ENCODE measurements at regions not wholly inside any gene's neighbourhood (a gene's known extent, or its start where the extent isn't known, plus 50 kb on each side); places are given as distances from the start of the nearest gene placed in this dataset.

DNA sequence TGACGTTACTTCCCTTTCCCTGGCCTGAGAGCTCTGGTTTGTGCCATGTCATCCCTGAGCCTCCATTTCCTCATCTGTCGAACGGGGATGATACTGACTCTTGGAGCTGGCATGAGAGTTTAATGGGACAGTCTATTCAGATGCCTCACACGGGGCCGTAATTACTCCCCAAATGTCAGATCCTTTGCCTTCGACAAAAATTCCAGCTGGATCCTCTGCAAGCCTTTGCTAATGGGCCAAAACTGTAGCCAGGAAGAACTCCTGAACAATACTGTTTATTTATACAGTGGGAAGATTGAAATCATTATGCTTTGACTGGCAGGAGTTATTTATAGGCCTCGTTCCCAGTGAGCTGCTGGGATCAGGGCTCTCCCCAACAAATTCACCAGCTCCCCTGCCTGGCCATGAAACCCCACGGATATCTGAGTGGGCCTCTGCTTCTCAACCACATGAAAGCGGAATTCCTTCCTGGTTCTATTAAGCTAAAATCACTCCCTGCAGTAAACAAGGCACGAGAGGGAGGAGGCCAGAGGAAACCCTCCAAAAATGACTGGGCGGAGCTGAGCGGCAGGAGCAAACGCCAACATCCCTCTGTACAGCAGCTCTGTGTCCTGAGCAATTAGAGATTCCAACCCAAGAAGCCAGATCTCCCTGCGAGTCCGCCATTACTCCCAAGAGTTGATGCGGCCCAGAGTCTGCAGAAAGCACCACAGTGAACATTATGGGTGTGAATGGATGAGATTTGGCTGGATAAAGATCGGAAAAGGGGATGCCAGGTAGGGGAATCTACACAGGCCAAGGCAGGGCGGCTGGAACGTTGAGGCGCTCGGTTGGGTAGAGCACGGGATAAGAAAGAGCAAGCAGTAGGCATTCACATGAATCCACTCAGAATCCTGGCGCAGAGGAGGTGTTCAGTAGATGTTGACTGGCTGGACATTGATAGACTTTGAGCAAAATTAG, 326.1 kb downstream of the BCL11B start:
- Histone ChIP-seq H3K36me3 (ENCODE audit: control insufficient read depth, insufficient read depth, low read length) (no peaks in the 10 kb centered on the region), H3K4me3 (ENCODE audit: low read depth, low read length) (no peak overlapping the region), H3K27me3 (replicated peaks; ENCODE audit: control insufficient read depth, insufficient read depth, low read length) (no peaks in the 10 kb centered on the region), H3K4me1 (no peaks in the 10 kb centered on the region), H3K9me3 (no peaks in the 10 kb centered on the region)
- intact Hi-C loops (cut with micrococcal nuclease; ENCODE audit: unreplicated experiment) = no loop called here
- DNase-seq = no peak
- POLR2A ChIA-PET = no interaction called here
- no peaks in the 10 kb centered on the region for H3K4me1 Mint-ChIP-seq (ENCODE audit: low read depth, unreplicated experiment)
- no peak overlapping the region for H3K27ac Mint-ChIP-seq (ENCODE audit: unreplicated experiment)
- CTCF ChIA-PET = no interaction called here
- no peak overlapping the region for H3K4me3 Mint-ChIP-seq (ENCODE audit: unreplicated experiment)
- H3K36me3 Mint-ChIP-seq (ENCODE audit: insufficient read depth, unreplicated experiment) = no peaks in the 10 kb centered on the region
- no peaks in the 10 kb centered on the region for H3K9me3 Mint-ChIP-seq (ENCODE audit: unreplicated experiment)
- TF ChIP-seq, protein P1, sequence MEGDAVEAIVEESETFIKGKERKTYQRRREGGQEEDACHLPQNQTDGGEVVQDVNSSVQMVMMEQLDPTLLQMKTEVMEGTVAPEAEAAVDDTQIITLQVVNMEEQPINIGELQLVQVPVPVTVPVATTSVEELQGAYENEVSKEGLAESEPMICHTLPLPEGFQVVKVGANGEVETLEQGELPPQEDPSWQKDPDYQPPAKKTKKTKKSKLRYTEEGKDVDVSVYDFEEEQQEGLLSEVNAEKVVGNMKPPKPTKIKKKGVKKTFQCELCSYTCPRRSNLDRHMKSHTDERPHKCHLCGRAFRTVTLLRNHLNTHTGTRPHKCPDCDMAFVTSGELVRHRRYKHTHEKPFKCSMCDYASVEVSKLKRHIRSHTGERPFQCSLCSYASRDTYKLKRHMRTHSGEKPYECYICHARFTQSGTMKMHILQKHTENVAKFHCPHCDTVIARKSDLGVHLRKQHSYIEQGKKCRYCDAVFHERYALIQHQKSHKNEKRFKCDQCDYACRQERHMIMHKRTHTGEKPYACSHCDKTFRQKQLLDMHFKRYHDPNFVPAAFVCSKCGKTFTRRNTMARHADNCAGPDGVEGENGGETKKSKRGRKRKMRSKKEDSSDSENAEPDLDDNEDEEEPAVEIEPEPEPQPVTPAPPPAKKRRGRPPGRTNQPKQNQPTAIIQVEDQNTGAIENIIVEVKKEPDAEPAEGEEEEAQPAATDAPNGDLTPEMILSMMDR (IDR thresholded peaks at IDR 0.05; ENCODE audit: insufficient read depth in 1 of 2, low read depth in 1 of 2, low read length in 1 of 2, severe bottlenecking in 1 of 2, unreplicated experiment in 1 of 2) = no peak
- BruUV-seq (replicated peaks) = no TSS peak
- H3K27me3 Mint-ChIP-seq (ENCODE audit: insufficient read depth, unreplicated experiment) = peaks cover 3% of the 10 kb centered on the region

DNA sequence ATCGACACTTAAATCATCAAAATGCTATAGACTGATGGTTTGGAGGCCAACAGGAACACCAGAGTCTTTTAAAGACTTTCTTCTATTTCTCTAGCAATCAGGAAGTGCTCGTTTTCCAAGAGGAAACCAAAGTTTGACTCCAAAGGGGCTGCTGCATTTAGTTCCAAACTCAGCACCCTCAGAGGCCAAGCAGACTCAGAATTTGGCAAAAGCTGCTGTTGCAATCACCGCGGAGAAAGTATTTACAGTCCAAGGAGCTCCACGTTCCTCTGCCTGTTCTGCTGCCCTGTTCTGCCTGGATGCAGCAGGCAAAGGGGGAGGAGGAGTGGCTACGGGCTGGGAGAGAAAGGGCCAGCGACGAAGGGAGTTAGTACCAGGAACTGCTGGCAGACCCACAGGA, 325.1 kb downstream of the BCL11B start:
- Histone ChIP-seq H3K36me3 (ENCODE audit: control insufficient read depth, insufficient read depth, low read length) (no peaks in the 10 kb centered on the region), H3K27me3 (replicated peaks; ENCODE audit: control insufficient read depth, insufficient read depth, low read length) (no peaks in the 10 kb centered on the region), H3K4me1 (no peaks in the 10 kb centered on the region), H3K9me3 (no peaks in the 10 kb centered on the region), H3K4me3 (ENCODE audit: low read depth, low read length) (no peak overlapping the region)
- no TSS peak for BruUV-seq (replicated peaks)
- no peak for DNase-seq
- ChIA-PET CTCF (no interaction called here), POLR2A (no interaction called here)
- intact Hi-C loops (cut with micrococcal nuclease; ENCODE audit: unreplicated experiment) = no loop called here
- Mint-ChIP-seq H3K4me1 (ENCODE audit: low read depth, unreplicated experiment) (no peaks in the 10 kb centered on the region), H3K4me3 (ENCODE audit: unreplicated experiment) (no peak overlapping the region), H3K27ac (ENCODE audit: unreplicated experiment) (no peak overlapping the region), H3K9me3 (ENCODE audit: unreplicated experiment) (no peaks in the 10 kb centered on the region), H3K36me3 (ENCODE audit: insufficient read depth, unreplicated experiment) (no peaks in the 10 kb centered on the region), H3K27me3 (ENCODE audit: insufficient read depth, unreplicated experiment) (peaks cover 3% of the 10 kb centered on the region)
- TF ChIP-seq, protein P1 (IDR thresholded peaks at IDR 0.05; ENCODE audit: insufficient read depth in 1 of 2, low read depth in 1 of 2, low read length in 1 of 2, severe bottlenecking in 1 of 2, unreplicated experiment in 1 of 2) = no peak

DNA sequence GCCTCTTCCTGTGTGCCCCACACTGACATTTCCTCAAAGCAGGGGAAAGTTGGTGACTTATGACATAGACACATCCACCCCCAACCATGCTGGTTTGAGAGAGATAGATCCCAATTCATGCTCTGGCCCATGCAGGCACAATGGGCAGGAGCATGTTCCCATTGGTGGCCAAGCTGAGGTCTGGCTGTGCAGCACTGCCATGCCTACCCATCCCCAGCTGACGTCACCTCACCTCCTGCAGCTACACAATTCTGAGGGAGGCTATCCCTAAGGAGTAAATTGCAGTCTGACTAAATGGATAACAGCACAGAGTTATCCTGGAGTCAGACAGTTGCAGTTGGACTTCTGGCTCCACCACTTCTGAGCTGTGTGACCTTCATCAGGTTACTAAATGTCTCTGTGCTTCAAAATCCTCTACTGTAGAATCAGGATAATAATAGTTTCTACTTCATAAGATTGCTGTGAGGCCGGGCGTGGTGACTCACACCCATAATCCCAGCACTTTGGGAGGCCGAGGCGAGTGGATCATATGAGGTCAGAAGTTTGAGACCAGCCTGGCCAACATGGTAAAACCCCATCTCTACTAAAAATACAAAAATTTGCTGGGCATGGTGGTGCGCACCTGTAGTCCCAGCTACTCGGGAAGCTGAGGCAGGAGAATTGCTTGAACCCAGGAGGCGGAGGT, 323.9 kb downstream of the BCL11B start:
- Histone ChIP-seq H3K4me1 (no peaks in the 10 kb centered on the region), H3K4me3 (ENCODE audit: low read depth, low read length) (no peak overlapping the region), H3K9me3 (no peaks in the 10 kb centered on the region), H3K36me3 (ENCODE audit: control insufficient read depth, insufficient read depth, low read length) (no peaks in the 10 kb centered on the region), H3K27me3 (replicated peaks; ENCODE audit: control insufficient read depth, insufficient read depth, low read length) (no peaks in the 10 kb centered on the region)
- ChIA-PET CTCF (no interaction called here), POLR2A (no interaction called here)
- TF ChIP-seq, protein P1 (IDR thresholded peaks at IDR 0.05; ENCODE audit: insufficient read depth in 1 of 2, low read depth in 1 of 2, low read length in 1 of 2, severe bottlenecking in 1 of 2, unreplicated experiment in 1 of 2) = no peak
- Mint-ChIP-seq H3K27ac (ENCODE audit: unreplicated experiment) (no peak overlapping the region), H3K27me3 (ENCODE audit: insufficient read depth, unreplicated experiment) (peaks cover 3% of the 10 kb centered on the region), H3K9me3 (ENCODE audit: unreplicated experiment) (no peaks in the 10 kb centered on the region), H3K4me1 (ENCODE audit: low read depth, unreplicated experiment) (no peaks in the 10 kb centered on the region), H3K36me3 (ENCODE audit: insufficient read depth, unreplicated experiment) (no peaks in the 10 kb centered on the region), H3K4me3 (ENCODE audit: unreplicated experiment) (no peak overlapping the region)
- DNase-seq = no peak
- no TSS peak for BruUV-seq (replicated peaks)
- intact Hi-C loops (cut with micrococcal nuclease; ENCODE audit: unreplicated experiment) = no loop called here

Data from Caco-2 (cell line).